ENCODE measurements at regions not wholly inside any gene's neighbourhood (a gene's known extent, or its start where the extent isn't known, plus 50 kb on each side); places are given as distances from the start of the nearest gene placed in this dataset.

- Histone ChIP-seq H4K20me1 (ENCODE audit: low read depth, low read length) (no peaks in the 10 kb centered on the region), H3F3A (ENCODE audit: insufficient read depth) (no peaks in the 10 kb centered on the region), H3K36me3 (ENCODE audit: low read length) (no peaks in the 10 kb centered on the region), H2AFZ (ENCODE audit: low read depth, low read length, severe bottlenecking) (no peak overlapping the region), H3K9me2 (replicated peaks; ENCODE audit: insufficient read depth, low read length) (no peaks in the 10 kb centered on the region), H3K4me3 (ENCODE audit: insufficient read depth, low read length, poor library complexity, severe bottlenecking) (no peak overlapping the region), H3K27ac (ENCODE audit: low read depth, low read length) (no peak overlapping the region), H3K79me2 (ENCODE audit: insufficient read depth, low read length) (no peaks in the 10 kb centered on the region), H3K4me2 (ENCODE audit: low read depth, low read length, poor library complexity, severe bottlenecking) (no peak overlapping the region), H3K9ac (ENCODE audit: low read length) (no peak overlapping the region), H3K27me3 (ENCODE audit: low read length) (no peaks in the 10 kb centered on the region), H3K9me3 (ENCODE audit: insufficient read depth, low read length) (no peaks in the 10 kb centered on the region)
- TF ChIP-seq CTCF (IDR thresholded peaks at IDR 0.05; ENCODE audit: insufficient read depth, low read length, poor library complexity, severe bottlenecking) (no peak), EZH2phosphoT487 (conservative IDR thresholded peaks at IDR 0.05; ENCODE audit: low read length) (no peak)
Observed at GRCh38 chr10:83492004-83492403, 647.3 kb upstream of the GHITM start.

- no peak overlapping the region for H3K4me2 ChIP-seq (ENCODE audit: low read depth, low read length, poor library complexity, severe bottlenecking)
- H3K27ac ChIP-seq (ENCODE audit: low read depth, low read length), result no peak overlapping the region
- H3K9me3 ChIP-seq (ENCODE audit: insufficient read depth, low read length), result no peaks in the 10 kb centered on the region
- H3K36me3 ChIP-seq (ENCODE audit: low read length), result no peaks in the 10 kb centered on the region
- TF ChIP-seq CTCF (IDR thresholded peaks at IDR 0.05; ENCODE audit: insufficient read depth, low read length, poor library complexity, severe bottlenecking), result no peak
- TF ChIP-seq EZH2phosphoT487 (conservative IDR thresholded peaks at IDR 0.05; ENCODE audit: low read length), result no peak
- H3K27me3 ChIP-seq (ENCODE audit: low read length), result no peaks in the 10 kb centered on the region
- no peaks in the 10 kb centered on the region for H3K9me2 ChIP-seq (replicated peaks; ENCODE audit: insufficient read depth, low read length)
- no peaks in the 10 kb centered on the region for H3F3A ChIP-seq (ENCODE audit: insufficient read depth)
- no peaks in the 10 kb centered on the region for H3K79me2 ChIP-seq (ENCODE audit: insufficient read depth, low read length)
- H3K9ac ChIP-seq (ENCODE audit: low read length), result no peak overlapping the region
- H2AFZ ChIP-seq (ENCODE audit: low read depth, low read length, severe bottlenecking), result no peak overlapping the region
- H3K4me3 ChIP-seq (ENCODE audit: insufficient read depth, low read length, poor library complexity, severe bottlenecking), result no peak overlapping the region
- no peaks in the 10 kb centered on the region for H4K20me1 ChIP-seq (ENCODE audit: low read depth, low read length)
Observed at GRCh38 chr10:83512681-83513080, 626.6 kb upstream of the GHITM start.

- H3K79me2 ChIP-seq (ENCODE audit: insufficient read depth, low read length), result no peaks in the 10 kb centered on the region
- H3K4me2 ChIP-seq (ENCODE audit: low read depth, low read length, poor library complexity, severe bottlenecking), result no peak overlapping the region
- H3F3A ChIP-seq (ENCODE audit: insufficient read depth), result no peaks in the 10 kb centered on the region
- no peaks in the 10 kb centered on the region for H3K9me2 ChIP-seq (replicated peaks; ENCODE audit: insufficient read depth, low read length)
- no peak overlapping the region for H3K27ac ChIP-seq (ENCODE audit: low read depth, low read length)
- H3K9me3 ChIP-seq (ENCODE audit: insufficient read depth, low read length), result no peaks in the 10 kb centered on the region
- no peaks in the 10 kb centered on the region for H4K20me1 ChIP-seq (ENCODE audit: low read depth, low read length)
- TF ChIP-seq EZH2phosphoT487 (conservative IDR thresholded peaks at IDR 0.05; ENCODE audit: low read length), result no peak
- no peak for TF ChIP-seq CTCF (IDR thresholded peaks at IDR 0.05; ENCODE audit: insufficient read depth, low read length, poor library complexity, severe bottlenecking)
- no peaks in the 10 kb centered on the region for H3K27me3 ChIP-seq (ENCODE audit: low read length)
- H3K36me3 ChIP-seq (ENCODE audit: low read length), result no peaks in the 10 kb centered on the region
- no peak overlapping the region for H3K9ac ChIP-seq (ENCODE audit: low read length)
- H2AFZ ChIP-seq (ENCODE audit: low read depth, low read length, severe bottlenecking), result no peak overlapping the region
- no peak overlapping the region for H3K4me3 ChIP-seq (ENCODE audit: insufficient read depth, low read length, poor library complexity, severe bottlenecking)
Observed at GRCh38 chr10:83515001-83515400, 624.3 kb upstream of the GHITM start.

- Histone ChIP-seq H3K9me2 (replicated peaks; ENCODE audit: insufficient read depth, low read length) (no peaks in the 10 kb centered on the region), H3K4me2 (ENCODE audit: low read depth, low read length, poor library complexity, severe bottlenecking) (no peak overlapping the region), H3K79me2 (ENCODE audit: insufficient read depth, low read length) (no peaks in the 10 kb centered on the region), H3K9ac (ENCODE audit: low read length) (no peak overlapping the region), H2AFZ (ENCODE audit: low read depth, low read length, severe bottlenecking) (no peak overlapping the region), H4K20me1 (ENCODE audit: low read depth, low read length) (no peaks in the 10 kb centered on the region), H3K9me3 (ENCODE audit: insufficient read depth, low read length) (no peaks in the 10 kb centered on the region), H3K27me3 (ENCODE audit: low read length) (no peaks in the 10 kb centered on the region), H3K4me3 (ENCODE audit: insufficient read depth, low read length, poor library complexity, severe bottlenecking) (no peak overlapping the region), H3K36me3 (ENCODE audit: low read length) (no peaks in the 10 kb centered on the region), H3F3A (ENCODE audit: insufficient read depth) (no peaks in the 10 kb centered on the region), H3K27ac (ENCODE audit: low read depth, low read length) (no peak overlapping the region)
- TF ChIP-seq EZH2phosphoT487 (conservative IDR thresholded peaks at IDR 0.05; ENCODE audit: low read length), result no peak
- no peak for TF ChIP-seq CTCF (IDR thresholded peaks at IDR 0.05; ENCODE audit: insufficient read depth, low read length, poor library complexity, severe bottlenecking)
Observed at GRCh38 chr10:83516788-83517187, 622.5 kb upstream of the GHITM start.

All from SU-DHL-6 (cell line).